CD4-positive, alpha-beta T cell treated with Interleukin-6 at 100 ng/mL for 8 hours (primary cell): ENCODE measurements at regions not wholly inside any gene's neighbourhood (a gene's known extent, or its start where the extent isn't known, plus 50 kb on each side); places are given as distances from the start of the nearest gene placed in this dataset.

ENCODE experiments used
- DNase-seq: peaks from one replicate; pipeline ENCODE4 v3.0.0-alpha.2; 2020; ENCODE audit warnings: mixed read lengths, low spot score

GRCh38 chr11:115720602-115721245 lies 216.5 kb upstream of the CADM1 start:
- DNase-seq: no peak

GRCh38 chr11:115718945-115719344 lies 214.7 kb upstream of the CADM1 start:
- DNase-seq: no peak

GRCh38 chr11:115718106-115718505 lies 213.9 kb upstream of the CADM1 start:
- DNase-seq: no peak

GRCh38 chr11:115716601-115717529 lies 212.7 kb upstream of the CADM1 start:
- DNase-seq: no peak

GRCh38 chr11:115716080-115716479 lies 211.9 kb upstream of the CADM1 start:
- DNase-seq: no peak

GRCh38 chr11:115715251-115715770 lies 211.1 kb upstream of the CADM1 start:
- DNase-seq: no peak

GRCh38 chr11:115712296-115712695 lies 208.1 kb upstream of the CADM1 start:
- DNase-seq: no peak

GRCh38 chr11:115710980-115711379 lies 206.8 kb upstream of the CADM1 start:
- no peak for DNase-seq

- no peak for DNase-seq
Observed at GRCh38 chr11:115710426-115710825, 206.2 kb upstream of the CADM1 start.

GRCh38 chr11:115709297-115709696 lies 205.1 kb upstream of the CADM1 start:
- DNase-seq: no peak

- DNase-seq: no peak
Observed at GRCh38 chr11:115707180-115707905, 203.1 kb upstream of the CADM1 start.

GRCh38 chr11:115706626-115707135 lies 202.5 kb upstream of the CADM1 start:
- no peak for DNase-seq

GRCh38 chr11:115705200-115705599 lies 201.0 kb upstream of the CADM1 start:
- DNase-seq: no peak

- no peak for DNase-seq
Observed at GRCh38 chr11:115700981-115701875, 197.0 kb upstream of the CADM1 start.

- no peak for DNase-seq
Observed at GRCh38 chr11:115700496-115700895, 196.3 kb upstream of the CADM1 start.

- no peak for DNase-seq
Observed at GRCh38 chr11:115699733-115700132, 195.5 kb upstream of the CADM1 start.

GRCh38 chr11:115699326-115699725 lies 195.1 kb upstream of the CADM1 start:
- DNase-seq: no peak

- DNase-seq: no peak
Observed at GRCh38 chr11:115698243-115698642, 194.0 kb upstream of the CADM1 start.

- DNase-seq: no peak
Observed at GRCh38 chr11:115696563-115696962, 192.3 kb upstream of the CADM1 start.

- DNase-seq: no peak
Observed at GRCh38 chr11:115695677-115696364, 191.6 kb upstream of the CADM1 start.

GRCh38 chr11:115693002-115693401 lies 188.8 kb upstream of the CADM1 start:
- no peak for DNase-seq
